GM12864 (cell line): ENCODE measurements at regions not wholly inside any gene's neighbourhood (a gene's known extent, or its start where the extent isn't known, plus 50 kb on each side); places are given as distances from the start of the nearest gene placed in this dataset.

Experiments
- DNase-seq: peaks from one replicate; pipeline ENCODE4 v3.0.0-alpha.2; 2011; ENCODE audit warnings: low read depth
- H3K4me3 ChIP-seq: 2 replicates; pipeline ENCODE4 v1.5.1; 2011; ENCODE audit warnings: mild to moderate bottlenecking, low read depth, low read length, control low read depth
- TF ChIP-seq, protein P1 (sequence below): IDR thresholded peaks from 2 replicates; pipeline ENCODE4 v1.5.1; 2011; ENCODE audit warnings: low read depth, mild to moderate bottlenecking, moderate library complexity, low read length, control low read depth, inconsistent platforms; ENCODE audit errors: missing control alignments

DNA sequence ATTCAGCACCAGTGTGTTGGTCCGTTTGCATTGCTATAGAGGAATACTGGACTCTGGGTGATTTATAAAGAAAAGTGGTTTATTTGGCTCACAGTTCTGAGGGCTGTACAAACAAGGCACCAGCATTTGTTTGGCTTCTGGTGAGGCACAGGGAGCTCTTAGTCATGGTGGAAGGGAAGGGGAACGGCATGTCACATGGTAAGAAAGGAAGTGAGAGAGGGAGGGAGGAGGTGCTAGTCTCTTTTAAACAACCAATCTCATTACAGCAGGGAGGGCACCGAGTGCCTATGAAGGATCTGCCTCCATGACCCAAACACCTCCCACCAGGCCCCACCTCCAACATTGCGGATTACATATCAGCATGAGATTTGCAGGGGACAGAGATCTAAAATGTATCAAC, 143.9 kb upstream of the DLX2 start:
- TF ChIP-seq, protein P1, sequence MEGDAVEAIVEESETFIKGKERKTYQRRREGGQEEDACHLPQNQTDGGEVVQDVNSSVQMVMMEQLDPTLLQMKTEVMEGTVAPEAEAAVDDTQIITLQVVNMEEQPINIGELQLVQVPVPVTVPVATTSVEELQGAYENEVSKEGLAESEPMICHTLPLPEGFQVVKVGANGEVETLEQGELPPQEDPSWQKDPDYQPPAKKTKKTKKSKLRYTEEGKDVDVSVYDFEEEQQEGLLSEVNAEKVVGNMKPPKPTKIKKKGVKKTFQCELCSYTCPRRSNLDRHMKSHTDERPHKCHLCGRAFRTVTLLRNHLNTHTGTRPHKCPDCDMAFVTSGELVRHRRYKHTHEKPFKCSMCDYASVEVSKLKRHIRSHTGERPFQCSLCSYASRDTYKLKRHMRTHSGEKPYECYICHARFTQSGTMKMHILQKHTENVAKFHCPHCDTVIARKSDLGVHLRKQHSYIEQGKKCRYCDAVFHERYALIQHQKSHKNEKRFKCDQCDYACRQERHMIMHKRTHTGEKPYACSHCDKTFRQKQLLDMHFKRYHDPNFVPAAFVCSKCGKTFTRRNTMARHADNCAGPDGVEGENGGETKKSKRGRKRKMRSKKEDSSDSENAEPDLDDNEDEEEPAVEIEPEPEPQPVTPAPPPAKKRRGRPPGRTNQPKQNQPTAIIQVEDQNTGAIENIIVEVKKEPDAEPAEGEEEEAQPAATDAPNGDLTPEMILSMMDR, result no peak
- no peak overlapping the region for H3K4me3 ChIP-seq
- no peak for DNase-seq

DNA sequence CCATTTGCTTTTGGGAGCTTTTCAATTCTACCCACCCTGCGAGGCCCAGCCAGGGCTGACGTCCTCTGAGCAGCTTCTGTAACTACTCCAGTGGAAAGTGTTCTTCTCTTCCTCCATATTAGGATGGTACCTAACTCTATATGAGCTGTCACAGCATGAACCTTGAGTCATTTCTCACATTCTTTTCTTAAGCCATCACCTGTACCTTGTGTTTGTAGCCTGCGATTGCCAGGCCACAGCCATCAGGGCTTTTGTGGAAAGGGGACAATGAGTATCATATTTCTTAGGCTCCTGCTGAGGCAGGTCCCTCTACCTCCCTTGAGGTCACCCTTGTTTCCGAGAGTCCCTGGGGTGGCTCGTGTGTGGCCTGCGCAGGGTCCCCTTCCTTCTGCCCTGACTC, 144.5 kb upstream of the DLX2 start:
- TF ChIP-seq, protein P1, result no peak
- no peak overlapping the region for H3K4me3 ChIP-seq
- no peak for DNase-seq

DNA sequence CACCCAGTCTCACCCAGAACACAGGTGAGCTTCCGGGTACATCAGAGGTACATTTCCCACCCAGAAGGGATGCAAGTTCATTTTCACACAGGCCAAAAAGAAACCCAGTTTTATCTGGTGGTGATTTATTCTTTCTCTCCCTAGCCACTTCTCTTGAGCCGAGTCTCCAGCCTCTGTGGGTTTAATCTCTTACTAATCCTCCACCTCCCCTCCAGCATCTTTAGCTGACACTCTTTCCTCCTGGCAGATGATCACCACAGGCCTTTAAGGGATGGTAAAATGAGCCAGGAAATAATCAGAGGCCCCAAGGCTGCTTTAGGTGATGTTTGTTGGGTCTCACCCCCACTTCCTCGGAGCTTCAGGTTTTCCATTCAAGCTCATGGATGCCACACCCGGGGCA, 145.7 kb upstream of the DLX2 start:
- DNase-seq, result no peak

DNA sequence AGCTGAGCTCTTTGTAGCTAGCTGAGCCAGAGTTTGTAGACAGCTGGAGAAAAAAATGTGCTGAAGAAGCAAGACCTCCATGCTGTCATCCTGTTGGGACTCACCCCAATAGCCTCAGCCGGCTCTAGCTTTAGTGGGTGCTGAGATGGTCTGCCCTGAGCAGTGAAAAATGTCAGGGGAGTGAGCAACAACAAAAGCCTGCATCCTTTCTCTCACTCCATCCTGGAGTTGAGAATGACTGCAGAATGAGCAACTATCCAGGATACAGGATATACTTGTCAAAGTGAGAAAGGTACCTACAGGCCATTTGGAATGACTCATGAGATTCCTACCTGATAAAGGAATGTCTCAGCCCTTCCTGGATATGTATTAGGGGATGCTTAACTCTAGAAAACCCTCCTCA, 146.1 kb upstream of the DLX2 start:
- DNase-seq, result no peak
- no peak overlapping the region for H3K4me3 ChIP-seq
- TF ChIP-seq, protein P1, result no peak

More for the DNA sequence above, 145.7 kb upstream of the DLX2 start:
- no peak overlapping the region for H3K4me3 ChIP-seq
- TF ChIP-seq, protein P1, result no peak

DNA sequence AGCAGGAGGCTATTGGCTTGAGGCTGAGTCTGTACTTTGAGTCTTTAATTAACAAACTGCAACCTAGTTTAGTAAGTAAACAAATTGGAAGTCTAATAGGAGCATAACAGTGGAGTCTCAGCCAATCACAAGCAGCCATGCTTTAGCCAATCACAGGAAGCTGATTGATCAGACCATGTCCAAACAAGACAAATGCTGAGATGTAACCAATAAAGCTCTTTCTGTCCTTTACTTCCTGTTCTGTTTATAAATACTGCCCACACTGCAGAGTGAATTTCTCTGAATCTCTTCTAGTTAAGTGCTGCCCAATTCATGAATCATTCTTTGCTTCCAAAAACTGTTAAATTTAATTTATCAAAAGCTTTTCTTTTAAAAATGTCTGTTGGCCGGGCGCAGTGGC, 146.6 kb upstream of the DLX2 start:
- no peak for DNase-seq
- TF ChIP-seq, protein P1, result no peak
- no peak overlapping the region for H3K4me3 ChIP-seq

DNA sequence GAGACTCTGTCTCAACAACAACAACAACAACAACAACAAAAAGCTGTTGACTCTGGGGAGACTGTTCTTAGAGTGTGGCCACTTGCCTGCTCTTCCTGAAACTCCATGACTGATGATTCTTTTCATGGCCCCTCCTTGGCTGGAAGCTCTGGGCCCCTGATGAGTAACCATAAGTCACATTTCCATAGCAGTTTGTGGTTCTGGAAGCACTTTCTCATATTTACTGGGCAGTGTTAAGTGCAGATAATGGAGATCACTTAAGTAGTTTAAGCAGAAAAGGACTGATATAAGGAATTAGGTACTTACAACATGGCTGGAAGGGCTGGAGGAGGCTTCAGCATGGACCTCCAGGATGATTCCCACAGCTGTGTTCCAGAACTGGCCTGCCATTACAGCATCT, 147.3 kb upstream of the DLX2 start:
- TF ChIP-seq, protein P1, result no peak
- DNase-seq, result no peak
- no peak overlapping the region for H3K4me3 ChIP-seq

DNA sequence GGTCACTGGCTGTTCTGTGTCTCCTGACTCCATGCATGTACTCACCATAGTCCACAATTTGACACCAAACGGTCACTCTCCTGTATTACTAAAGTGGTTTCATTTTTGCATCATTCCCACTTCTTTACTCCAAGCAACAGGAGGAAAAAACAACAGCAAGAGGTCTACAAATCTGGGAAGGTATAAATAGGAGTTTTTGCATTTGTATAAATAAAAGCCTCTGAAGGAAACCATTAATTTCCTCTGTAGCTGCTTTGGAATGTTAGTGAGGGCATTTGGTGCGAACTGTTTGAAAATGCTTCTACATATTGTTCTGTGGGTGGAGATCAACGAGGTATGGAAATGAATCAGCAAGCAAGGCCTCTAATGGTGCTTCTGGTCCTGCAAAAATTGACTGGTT, 148.5 kb upstream of the DLX2 start:
- DNase-seq, result no peak
- TF ChIP-seq, protein P1, result no peak
- no peak overlapping the region for H3K4me3 ChIP-seq
